ENCODE measurements at regions not wholly inside any gene's neighbourhood (a gene's known extent, or its start where the extent isn't known, plus 50 kb on each side); places are given as distances from the start of the nearest gene placed in this dataset.
A peak's percentile ranks its signal among the peaks of the same experiment; 100 is the strongest.

GRCh38 chr12:21065845-21066244, 65.1 kb upstream of the SLCO1B1 start:
- TF ChIP-seq, protein P1, sequence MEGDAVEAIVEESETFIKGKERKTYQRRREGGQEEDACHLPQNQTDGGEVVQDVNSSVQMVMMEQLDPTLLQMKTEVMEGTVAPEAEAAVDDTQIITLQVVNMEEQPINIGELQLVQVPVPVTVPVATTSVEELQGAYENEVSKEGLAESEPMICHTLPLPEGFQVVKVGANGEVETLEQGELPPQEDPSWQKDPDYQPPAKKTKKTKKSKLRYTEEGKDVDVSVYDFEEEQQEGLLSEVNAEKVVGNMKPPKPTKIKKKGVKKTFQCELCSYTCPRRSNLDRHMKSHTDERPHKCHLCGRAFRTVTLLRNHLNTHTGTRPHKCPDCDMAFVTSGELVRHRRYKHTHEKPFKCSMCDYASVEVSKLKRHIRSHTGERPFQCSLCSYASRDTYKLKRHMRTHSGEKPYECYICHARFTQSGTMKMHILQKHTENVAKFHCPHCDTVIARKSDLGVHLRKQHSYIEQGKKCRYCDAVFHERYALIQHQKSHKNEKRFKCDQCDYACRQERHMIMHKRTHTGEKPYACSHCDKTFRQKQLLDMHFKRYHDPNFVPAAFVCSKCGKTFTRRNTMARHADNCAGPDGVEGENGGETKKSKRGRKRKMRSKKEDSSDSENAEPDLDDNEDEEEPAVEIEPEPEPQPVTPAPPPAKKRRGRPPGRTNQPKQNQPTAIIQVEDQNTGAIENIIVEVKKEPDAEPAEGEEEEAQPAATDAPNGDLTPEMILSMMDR (conservative IDR thresholded peaks at IDR 0.05; ENCODE audit: low read length), result peak; percentile 59
- no peak for TF ChIP-seq EZH2phosphoT487 (IDR thresholded peaks at IDR 0.05; ENCODE audit: borderline replicate concordance, low read depth, low read length)

Measured in OCI-LY7 (cell line).